GM19239 (cell line): ENCODE measurements at regions not wholly inside any gene's neighbourhood (a gene's known extent, or its start where the extent isn't known, plus 50 kb on each side); places are given as distances from the start of the nearest gene placed in this dataset.

ENCODE experiments used
- DNase-seq: peaks from one replicate; pipeline ENCODE4 v3.0.0; 2011; ENCODE audit warnings: low spot score; ENCODE audit not compliant: insufficient read length
- FAIRE-seq: peaks from 2 replicates; lab custom pipeline; 2011; peaks lifted over from hg19 to GRCh38; lab: Jason Lieb, UNC

DNA sequence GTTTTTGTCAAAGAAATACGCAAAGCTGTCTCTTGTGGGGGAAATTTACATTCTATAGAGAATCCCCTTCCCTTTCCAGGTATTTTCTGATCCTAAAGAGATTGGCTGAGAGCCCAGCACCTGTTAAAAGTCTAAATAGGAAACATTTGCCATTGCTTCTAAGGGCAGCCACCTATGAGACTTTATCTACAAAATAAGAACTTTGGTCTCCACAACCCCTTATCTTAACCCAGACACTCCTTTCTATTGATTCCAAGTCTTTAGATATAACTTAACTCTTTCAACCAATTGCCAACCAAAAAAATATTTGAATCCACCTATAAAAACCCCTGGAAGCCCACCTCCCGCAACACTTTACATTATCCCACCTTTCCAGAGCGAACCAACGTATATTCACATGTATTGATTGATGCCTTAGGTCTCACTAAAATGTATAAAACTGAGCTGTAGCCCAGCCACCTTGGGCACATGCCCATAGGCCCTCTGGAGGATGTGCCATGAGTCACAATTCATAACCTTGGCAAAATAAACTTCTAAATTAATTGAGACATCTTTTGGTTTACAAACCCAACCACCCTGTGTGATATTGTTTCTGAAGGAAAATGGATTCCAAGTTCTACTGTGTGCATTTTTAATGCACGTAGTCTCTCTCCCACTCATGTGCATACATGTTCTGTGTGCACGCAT lies 211.4 kb downstream of the GAS1 start:
- no peak for FAIRE-seq
- no peak for DNase-seq

DNA sequence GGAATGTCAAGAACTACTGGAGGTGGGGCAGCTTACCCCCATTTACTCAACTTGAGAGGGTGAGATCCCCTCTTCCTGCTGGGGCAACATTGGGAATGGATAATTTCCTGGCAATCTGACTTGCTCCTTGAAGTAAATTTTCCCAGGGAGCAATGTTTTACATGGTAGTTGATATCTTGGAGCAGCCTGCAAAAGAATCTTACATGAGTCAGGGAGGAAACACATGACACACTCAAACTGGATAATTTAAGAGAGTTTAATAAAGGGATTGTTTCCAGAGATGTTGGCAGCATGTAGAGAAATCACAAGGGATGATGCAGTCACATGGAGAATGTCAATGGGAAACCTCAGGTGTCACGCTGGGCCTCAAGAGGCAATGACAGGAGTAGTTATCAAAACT lies 212.5 kb downstream of the GAS1 start:
- DNase-seq (no peak), FAIRE-seq (no peak)

DNA sequence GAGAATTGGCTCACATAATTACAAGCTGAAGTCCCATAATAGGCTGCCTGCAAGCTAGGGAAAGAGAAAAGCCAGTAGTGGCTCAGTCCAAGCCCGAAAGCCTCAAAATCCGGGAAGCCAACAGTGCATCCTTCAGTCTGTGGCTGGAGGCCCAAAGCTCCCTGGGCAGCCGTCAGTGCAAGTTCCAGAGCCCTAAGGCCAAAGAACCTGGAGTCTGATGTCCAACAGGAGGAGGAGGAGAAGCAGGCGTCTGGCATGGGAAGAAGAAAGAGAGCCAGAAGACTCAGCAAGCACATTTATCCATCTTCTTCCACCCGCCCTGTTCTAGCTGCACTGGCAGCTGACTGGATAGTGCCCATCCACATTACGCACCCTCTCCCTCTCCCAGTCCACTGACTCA lies 213.4 kb downstream of the GAS1 start:
- DNase-seq: no peak
- FAIRE-seq: no peak

DNA sequence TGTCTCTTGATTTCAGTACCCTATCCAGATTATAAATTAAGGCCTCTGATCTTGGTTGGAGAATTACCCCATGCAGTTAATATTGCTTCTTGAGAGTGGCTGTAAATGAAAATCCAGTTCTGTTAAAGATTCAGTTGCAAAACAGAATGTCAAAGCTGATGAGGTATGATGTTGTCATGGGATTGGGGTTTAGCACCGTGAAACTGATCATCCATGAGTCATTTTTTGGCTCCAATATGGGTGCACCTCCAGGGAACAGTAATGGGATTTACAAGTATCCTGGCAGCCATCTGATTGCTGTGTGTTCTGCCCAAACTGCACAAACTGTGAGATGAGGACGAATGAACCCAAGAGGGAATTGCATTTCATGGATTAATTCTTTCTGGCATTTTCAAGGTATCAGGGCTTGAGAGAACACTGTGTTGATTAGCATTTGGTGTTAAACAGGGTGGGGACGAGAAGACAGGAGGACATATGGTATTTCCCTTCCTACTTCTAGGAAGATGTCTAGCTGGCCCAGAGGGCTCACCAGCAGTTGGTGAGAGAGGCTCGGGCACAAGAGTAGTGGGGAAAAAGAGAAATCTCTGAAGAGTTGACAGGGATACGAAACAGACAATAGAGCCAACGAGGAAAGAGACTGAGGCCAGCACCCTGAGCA lies 214.7 kb downstream of the GAS1 start:
- DNase-seq (no peak), FAIRE-seq (no peak)

DNA sequence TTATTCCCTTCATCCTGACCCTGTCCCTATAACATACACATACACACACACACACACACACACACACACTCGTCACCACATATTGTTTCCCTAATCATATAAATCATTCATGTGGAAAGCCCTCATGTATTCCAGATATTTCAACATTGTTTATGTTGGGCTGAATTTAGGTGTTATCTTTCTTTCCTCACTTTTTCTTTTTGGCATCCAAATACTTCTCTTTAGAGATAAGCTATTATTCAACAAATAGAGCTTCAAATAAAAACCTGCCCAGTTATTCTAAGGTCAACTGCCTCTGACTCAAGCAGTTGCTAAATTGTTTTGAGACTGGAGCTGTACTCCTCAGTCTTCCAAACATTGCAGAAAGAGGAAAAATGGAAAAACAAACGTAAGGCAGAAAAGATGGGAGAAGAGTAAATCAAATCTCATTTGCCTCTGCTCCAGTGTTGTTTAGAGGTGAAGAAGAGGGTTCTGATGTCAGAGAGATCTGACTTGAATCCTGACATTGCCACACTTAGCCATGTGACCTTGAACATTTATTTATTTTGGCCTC lies 215.7 kb downstream of the GAS1 start:
- DNase-seq (no peak), FAIRE-seq (no peak)

DNA sequence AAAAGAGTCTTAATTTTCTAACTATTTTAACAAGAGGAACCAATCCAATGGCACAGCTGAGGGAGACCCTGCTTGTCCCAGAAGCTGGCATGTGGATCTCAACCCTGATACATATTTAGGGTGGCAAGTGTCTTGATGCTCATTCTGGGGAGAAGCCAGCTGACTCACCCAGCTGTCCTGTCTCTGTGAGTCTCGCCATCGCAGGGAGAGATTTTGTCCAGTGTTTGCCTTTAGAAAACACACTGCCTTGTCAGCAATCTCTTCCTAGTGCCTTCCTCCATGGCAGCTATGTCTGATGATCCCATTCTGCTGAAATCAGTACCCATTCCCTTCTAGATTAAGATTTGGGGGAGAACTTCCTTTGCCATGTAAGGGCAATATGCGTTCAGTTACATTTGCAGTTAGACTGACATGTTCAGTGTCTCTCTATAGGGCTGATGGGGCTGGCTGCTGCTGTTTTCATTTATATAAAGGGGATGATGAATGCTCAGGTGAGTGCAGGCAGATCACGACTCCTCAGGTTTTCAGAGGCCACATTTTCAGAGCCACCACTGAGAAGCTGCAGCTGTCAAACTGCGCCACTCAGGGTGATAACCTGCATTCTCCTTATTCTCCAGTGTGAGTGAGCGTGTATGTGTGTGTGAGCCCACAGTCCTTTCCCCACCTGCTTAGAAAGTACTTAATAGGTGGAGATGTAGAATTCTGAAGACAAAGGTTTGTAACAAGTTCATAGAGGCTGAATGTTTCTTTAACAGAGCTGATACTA lies 217.0 kb downstream of the GAS1 start:
- no peak for FAIRE-seq
- DNase-seq: no peak

DNA sequence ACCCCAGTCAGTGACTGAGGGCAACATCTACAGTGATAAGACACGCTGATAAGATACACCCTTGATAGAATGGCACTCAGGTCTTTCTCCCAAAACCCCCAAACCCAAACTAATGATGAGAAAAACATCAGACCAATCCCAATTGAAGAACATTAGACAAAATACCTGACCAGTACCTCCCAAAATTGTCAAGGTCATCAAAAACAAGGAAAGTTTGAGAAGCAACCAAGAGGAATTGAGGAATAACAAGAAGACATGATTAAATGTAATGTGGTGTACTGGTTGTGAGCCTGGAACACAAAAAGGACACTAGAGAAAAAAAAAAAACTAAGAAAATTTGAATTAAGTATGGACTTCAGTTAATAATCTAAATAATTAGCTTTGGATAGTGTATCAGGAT lies 222.8 kb downstream of the GAS1 start:
- FAIRE-seq (no peak), DNase-seq (no peak)

DNA sequence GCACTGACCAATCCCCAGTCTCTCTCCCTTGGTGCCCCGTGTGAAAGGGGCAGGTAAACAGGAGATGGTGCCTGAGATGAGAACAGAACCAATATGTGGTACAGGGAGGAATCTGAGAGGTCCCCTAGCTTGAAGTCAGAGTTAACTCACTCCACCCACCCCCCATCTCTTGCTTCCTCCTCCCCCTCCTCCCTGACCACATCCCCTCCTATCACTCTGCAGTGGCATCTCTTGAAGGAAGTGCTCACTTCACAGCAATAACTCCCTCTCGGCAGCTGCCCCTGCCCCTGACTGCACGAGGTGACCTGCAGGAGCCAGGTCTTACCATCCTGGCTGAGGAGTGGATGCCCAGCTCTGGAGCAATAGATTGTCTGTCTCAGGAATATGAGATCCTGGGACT lies 224.0 kb downstream of the GAS1 start:
- DNase-seq (no peak), FAIRE-seq (no peak)

DNA sequence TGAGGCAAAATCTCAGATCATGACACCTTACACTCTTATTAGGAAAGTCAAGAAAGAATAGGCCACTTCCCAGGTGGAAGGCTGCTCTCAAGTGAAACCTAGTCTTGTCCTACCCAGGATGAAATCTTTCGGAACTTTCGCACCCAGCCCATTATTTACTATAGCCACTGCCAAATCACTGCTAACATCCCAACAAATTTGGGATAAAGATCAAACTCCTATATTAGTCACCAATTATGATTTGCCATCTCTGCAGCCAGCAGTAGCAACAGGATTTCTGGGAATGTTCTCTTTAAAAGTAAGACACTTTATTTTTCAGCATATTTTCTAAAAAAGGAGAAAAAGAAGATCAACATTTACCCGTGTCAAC lies 224.6 kb downstream of the GAS1 start:
- DNase-seq: no peak
- no peak for FAIRE-seq

DNA sequence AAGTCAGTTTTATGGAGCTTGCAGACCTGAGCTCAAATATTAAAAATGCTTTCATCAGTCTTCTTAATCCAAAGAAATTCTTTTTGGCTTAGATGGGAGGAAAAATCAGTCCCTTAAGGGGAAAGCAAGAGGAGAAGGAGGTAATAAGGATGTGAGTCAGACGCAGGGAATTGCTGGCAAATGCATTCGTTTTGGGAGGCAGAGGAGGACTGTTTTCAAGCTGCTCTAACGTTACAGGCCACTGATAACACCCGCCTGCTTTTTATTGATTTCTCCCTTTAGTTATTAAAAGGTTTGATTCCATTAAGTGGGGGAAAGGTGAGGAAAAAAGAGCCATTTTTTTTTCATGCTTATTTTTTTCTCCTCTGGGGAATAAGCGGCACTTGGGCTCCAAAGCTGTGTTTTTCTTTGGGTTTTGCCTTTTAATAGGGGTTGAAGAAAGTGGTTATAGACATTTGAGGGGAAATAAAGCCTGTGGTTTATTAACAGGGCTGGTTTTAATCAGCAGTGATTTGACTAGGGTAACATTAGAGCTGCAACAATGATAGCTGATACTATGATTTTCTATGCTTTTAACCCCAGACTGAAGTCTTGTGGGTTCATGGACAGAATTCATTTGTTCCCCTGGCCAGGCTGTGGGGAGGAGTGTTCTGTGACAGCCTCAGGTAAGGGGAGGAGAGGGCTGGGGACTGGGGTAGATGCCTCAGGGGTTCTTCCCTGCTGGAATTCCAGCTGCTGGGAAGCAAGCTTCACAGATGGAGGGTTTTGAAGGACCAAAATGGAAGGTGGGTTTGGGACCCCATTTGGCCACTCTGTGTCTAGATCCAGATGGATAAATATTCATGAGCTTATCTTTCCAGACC lies 225.2 kb downstream of the GAS1 start:
- FAIRE-seq (no peak), DNase-seq (no peak)

DNA sequence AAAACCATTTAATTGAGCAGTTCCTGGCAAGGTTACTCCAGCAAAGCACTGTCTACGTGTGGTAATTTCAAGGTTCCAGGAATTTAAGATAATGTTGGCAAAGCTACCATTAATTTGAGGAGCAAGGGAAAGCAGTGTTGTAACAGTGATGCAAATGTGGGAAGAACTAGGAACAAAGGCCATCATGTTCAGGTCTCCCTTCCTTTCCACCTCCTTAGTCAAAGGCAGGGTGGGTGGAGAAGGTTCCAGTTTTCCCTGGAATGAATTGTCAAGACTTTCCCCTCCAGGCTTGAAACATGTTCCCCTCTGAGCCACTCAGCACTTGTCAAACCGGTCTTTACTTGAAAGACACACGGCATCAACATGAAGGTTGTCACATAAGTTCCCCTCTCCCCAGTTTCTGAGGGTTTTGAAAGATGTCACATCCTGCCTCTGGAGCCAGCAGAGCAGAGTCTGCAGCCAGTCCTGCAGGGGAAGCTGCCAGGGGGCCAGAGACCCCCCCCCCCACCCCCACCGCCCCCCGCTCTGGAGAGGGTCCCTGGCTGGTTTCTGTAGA lies 226.0 kb downstream of the GAS1 start:
- DNase-seq: no peak
- FAIRE-seq: no peak

DNA sequence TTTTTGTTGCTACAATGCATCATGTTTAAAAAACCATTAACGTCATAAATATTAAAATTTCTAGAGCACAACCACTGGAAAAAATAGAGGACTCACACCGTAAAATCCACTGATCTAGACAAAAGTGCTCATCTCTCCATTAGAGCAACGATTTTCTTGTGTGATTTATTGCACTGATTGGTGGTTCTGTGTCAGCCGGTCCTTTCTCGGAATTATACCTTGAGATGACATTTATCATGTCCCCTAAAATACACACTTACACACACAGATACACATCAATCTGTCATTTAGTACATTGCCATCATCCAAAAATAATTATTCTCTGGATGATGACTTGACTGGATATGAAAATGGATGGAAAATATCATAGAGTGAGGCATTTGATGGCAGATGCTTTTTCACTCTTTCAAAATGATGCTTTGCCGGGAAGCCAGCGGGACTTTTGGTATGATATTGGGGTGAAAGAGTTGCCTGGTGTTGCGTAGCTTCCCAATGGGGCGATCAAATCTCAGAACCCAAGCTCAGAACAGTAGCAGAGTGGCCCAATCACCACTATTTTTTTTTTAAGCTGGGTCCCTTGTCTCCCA lies 226.6 kb downstream of the GAS1 start:
- no peak for FAIRE-seq
- no peak for DNase-seq

DNA sequence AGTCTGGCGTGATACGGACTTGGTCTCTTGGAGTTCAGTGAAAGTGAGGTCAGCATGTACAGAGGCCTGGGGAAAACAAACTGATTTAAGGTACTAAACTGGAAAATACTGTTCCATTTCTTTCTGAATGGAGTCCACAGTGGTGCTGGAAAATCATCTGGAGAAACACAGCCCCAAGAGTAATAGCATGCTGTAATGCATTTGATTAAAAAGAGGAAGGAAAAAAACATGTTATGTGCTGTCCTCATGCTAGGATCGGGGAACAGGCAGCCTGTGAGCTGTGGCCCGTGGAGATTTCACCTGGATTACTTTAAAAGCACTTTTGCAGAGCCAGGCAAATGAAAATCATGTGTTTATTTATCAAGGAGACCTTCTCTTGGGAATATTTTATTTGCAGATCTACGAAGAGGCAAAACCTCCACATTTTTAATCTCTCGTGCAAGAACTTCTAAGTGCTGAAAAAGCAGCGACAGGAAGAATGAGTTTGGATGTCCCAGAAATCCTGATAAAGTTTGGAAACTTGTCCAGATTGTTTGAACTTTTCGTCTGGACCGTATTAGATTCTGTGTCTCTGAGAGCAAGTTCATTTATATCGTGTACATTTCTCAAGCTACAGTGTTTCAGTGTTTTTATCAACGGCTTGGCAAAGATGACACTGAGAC lies 228.8 kb downstream of the GAS1 start:
- DNase-seq (no peak), FAIRE-seq (no peak)

DNA sequence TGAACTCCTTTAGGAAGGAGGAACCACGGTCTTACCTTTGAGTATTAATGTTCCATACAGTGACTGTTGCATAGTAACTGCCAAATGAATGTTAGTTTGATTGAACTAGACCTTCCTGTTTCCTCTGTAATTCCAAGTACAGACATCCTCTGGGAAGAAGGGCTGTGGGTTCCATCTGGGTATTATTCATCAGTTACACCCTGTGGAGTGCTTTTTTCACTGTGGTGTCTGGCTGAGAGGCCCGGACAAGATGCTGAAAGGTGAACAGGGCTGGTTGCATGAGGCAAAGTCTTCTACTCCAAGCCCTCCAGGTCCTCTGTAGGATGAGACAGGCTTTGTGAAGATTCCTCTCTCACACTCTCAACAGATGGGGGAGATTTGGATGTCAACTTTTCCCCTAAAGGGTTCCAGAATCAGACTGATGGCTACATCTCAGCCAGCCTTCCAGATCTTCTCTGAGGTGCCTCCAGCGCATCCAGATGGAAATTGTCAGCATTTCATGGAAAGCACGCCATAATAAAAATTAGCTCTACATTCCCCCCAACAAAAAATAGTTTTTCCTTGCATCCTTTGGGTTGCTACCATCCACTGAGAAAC lies 230.9 kb downstream of the GAS1 start:
- DNase-seq (no peak), FAIRE-seq (no peak)

DNA sequence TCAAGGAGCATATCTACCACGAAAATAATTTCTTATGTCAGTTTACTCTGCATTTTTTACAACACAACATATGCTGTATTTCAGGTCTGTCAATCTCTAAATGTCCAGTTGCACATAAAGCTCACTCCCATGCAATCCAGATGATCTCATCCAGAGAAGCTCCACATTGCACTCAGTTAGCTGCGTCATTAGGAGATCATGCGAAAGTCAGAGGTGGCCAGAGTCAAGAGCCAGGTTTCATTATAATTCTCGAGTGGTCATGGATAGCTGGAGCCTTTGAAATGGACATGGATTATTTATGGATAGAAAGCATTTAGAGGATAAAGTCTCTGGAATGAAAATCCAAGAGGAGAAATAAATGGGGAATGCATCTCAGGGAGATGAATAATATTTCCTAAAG lies 232.3 kb downstream of the GAS1 start:
- DNase-seq (no peak), FAIRE-seq (no peak)

DNA sequence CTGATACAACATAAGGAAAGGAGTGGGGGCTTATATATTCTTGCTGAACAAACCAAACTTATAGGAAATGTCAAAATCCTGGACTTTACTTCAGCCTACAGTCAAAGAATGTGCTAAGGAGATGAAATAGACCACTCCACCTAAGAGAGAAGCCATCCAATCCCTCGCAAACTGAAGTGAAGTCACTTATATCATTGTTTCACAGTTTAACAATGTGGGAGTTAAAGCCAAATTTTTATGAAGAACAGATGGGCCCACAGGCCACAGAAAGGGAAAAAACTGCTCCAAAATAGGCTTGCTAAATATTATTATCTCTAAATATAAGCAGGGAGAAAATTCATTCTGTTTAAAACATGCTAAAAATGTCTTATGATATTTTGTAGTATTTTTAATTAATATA lies 233.3 kb downstream of the GAS1 start:
- no peak for DNase-seq
- no peak for FAIRE-seq

DNA sequence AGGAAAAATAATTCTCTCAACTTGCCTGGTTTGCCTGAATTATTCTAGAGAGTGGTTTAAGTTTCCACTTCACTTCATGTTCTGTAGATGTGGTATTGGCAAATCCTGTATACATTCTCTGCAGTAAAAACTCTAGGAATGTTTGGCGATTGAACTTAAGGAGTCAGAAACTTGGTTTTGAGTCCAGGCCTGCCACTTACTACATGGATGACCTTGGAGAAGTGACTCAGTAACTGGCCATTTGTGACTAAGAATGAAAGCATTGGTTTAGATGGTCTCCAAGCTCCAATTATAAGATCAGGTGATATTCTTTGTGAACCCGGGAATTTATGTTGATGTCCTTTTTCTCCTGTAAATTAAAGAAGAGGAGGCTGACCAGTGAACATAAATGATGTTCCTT lies 233.8 kb downstream of the GAS1 start:
- FAIRE-seq (no peak), DNase-seq (no peak)

DNA sequence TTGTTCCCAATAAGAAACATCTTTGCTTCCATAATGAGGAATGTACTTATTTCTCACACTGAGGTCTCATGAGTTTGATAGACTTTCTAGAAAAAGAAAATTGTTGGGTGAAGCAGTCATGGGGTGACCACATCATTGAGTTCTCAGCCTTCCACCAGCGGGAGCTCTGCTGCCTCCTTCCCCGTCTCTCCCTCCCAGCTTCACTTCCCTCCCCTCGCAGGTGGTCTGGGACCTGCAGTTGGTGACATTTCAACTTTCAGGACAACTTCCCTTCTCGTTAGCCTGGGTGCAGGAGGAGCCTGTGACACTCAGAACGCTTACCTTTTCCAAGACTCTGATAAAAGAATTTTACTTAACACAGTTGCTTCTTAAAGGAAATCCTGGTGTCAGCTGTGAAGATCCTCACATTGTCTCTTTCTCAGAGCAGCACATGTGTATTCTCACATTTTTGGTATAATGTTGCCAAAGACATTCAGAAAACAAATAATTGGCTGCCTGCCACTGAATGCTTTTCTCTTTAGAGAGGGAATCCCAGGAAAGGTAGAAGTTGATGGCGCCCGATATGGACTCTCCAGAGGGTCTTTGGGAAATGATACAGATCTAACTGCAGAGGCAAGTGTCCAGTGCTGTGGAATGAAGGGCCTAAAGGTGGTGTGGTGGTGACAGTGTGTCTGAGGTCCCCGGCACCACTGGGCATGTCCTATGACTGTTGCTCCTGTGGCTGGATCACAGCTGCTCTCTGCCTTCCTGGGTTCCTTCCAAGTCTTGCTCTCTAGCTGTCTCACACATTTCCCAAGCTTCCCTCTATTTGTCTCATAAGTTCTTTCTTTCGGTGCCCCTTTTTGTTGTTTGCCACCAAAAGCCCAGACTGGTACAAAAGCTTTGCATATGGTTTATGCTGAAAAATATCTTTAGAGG lies 238.1 kb downstream of the GAS1 start:
- no peak for DNase-seq
- no peak for FAIRE-seq
